Endodermal cell (in vitro differentiated cells): ENCODE measurements at regions not wholly inside any gene's neighbourhood (a gene's known extent, or its start where the extent isn't known, plus 50 kb on each side); places are given as distances from the start of the nearest gene placed in this dataset.

Source experiments
- DNase-seq: peaks from one replicate; pipeline ENCODE4 v3.0.0-alpha.2; 2017
- H3K27ac ChIP-seq: 2 replicates; pipeline ENCODE4 v1.5.1; 2013; ENCODE audit warnings: mild to moderate bottlenecking, low read depth, low read length, moderate library complexity
- H3K27me3 ChIP-seq: 2 replicates; pipeline ENCODE4 v1.6.1; 2013; ENCODE audit warnings: mild to moderate bottlenecking, low read length, moderate library complexity; ENCODE audit not compliant: insufficient read depth, control insufficient read depth, poor library complexity, severe bottlenecking
- H3K36me3 ChIP-seq: 2 replicates; pipeline ENCODE4 v1.7.0; 2013; ENCODE audit warnings: mild to moderate bottlenecking, low read length, moderate library complexity; ENCODE audit not compliant: control insufficient read depth, insufficient read depth
- H3K4me1 ChIP-seq: one replicate; pipeline ENCODE4 v1.7.0; 2013; ENCODE audit warnings: low read length; ENCODE audit not compliant: control insufficient read depth, insufficient read depth
- H3K4me3 ChIP-seq: 2 replicates; pipeline ENCODE4 v1.5.1; 2013; ENCODE audit warnings: mild to moderate bottlenecking, low read length, moderate library complexity
- H3K9ac ChIP-seq: 2 replicates; pipeline ENCODE4 v1.6.1; 2013; ENCODE audit warnings: mild to moderate bottlenecking, low read length, moderate library complexity; ENCODE audit not compliant: poor library complexity, severe bottlenecking; ENCODE audit errors: extremely low read depth
- H3K9me3 ChIP-seq: 2 replicates; pipeline ENCODE4 v1.6.1; 2013; ENCODE audit warnings: mild to moderate bottlenecking, low read length, moderate library complexity; ENCODE audit not compliant: control insufficient read depth
- H3K27ac Mint-ChIP-seq: 2 replicates; pipeline ENCODE4 v1.8.0; 2020; ENCODE audit warnings: mixed read lengths
- H3K27me3 Mint-ChIP-seq: 2 replicates; pipeline ENCODE4 v1.8.0; 2021; ENCODE audit warnings: mild to moderate bottlenecking, mixed read lengths; ENCODE audit not compliant: insufficient read depth
- H3K36me3 Mint-ChIP-seq: 2 replicates; pipeline ENCODE4 v1.8.0; 2020; ENCODE audit warnings: low read depth, mixed read lengths
- H3K4me1 Mint-ChIP-seq: 2 replicates; pipeline ENCODE4 v1.8.0; 2020; ENCODE audit warnings: mixed read lengths
- H3K4me3 Mint-ChIP-seq: 2 replicates; pipeline ENCODE4 v1.8.0; 2020; ENCODE audit warnings: mild to moderate bottlenecking, moderate library complexity, mixed read lengths
- H3K9me3 Mint-ChIP-seq: 2 replicates; pipeline ENCODE4 v1.8.0; 2020; ENCODE audit warnings: mild to moderate bottlenecking, mixed read lengths
- CTCF ChIP-seq: fragments of 200-600 bp; sonication (generic); conservative IDR thresholded peaks from 2 replicates; pipeline ENCODE4 v1.5.0; 2021; ENCODE audit warnings: antibody characterized with exemption, mild to moderate bottlenecking
- WGBS, 2 experiments: methylation state at CpG; one replicate each; pipeline versions ENCODE4 v1.1.5 to v1.1.7; 2013; ENCODE audit warnings: missing lambda C conversion rate in 2 of 2, mixed read lengths in 1 of 2; ENCODE audit not compliant: insufficient coverage in 1 of 2, insufficient read length in 1 of 2; 5-methylcytosine and 5-hydroxymethylcytosine counted together

DNA sequence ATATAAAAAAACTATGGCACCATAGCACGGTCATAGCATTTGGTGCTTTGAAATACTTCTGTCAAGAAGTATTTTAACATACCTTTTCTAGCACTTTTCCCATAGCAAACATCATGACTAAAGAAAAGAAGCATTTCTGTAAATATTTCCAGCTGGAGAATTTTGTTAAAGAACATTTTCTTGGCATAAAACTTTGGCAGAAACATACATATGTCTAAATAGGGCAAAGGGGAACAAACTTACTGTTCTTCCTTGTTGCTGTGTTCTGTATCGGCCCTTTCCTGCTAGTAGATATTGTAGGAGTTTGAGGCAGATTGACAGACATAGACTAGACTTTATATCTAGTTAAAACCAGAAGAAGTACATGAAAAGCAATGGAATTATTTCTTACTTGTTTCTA lies 2368.5 kb downstream of the PCDH7 start:
- WGBS, 2 experiments = 97 to 100% methylated on average over 1 to 2 of the region's 2 CpGs
- Histone ChIP-seq H3K4me3 (no peak overlapping the region), H3K9ac (no peak overlapping the region), H3K9me3 (no peaks in the 10 kb centered on the region), H3K27me3 (no peaks in the 10 kb centered on the region), H3K27ac (no peak overlapping the region), H3K4me1 (no peaks in the 10 kb centered on the region), H3K36me3 (no peaks in the 10 kb centered on the region)
- H3K9me3 Mint-ChIP-seq = no peaks in the 10 kb centered on the region
- no peak overlapping the region for H3K27ac Mint-ChIP-seq
- no peak for TF ChIP-seq CTCF
- DNase-seq = no peak
- no peaks in the 10 kb centered on the region for H3K36me3 Mint-ChIP-seq
- H3K27me3 Mint-ChIP-seq = no peaks in the 10 kb centered on the region
- no peaks in the 10 kb centered on the region for H3K4me1 Mint-ChIP-seq
- no peak overlapping the region for H3K4me3 Mint-ChIP-seq

DNA sequence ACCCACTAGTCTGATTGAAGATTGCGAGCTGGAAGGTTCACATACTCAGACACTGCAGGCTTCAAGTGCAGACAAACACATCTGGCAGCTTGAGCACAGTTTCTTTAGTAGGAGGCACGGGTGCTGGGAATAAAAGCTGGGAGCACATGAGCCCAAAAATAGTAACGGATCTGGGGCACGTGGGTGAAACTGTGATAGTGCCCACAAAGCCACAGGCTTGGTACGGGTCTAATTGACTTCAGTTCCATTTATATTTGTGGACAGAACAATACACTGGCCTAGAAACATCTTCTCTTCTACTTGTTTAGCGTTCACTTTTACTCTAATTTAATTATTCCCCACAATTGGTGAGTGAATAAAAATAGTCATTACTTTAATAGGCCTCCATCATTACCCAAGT lies 2370.7 kb downstream of the PCDH7 start:
- H3K9ac ChIP-seq = no peak overlapping the region
- no peaks in the 10 kb centered on the region for H3K9me3 ChIP-seq
- Mint-ChIP-seq H3K4me1 (no peaks in the 10 kb centered on the region), H3K27ac (no peak overlapping the region), H3K36me3 (no peaks in the 10 kb centered on the region), H3K27me3 (no peaks in the 10 kb centered on the region), H3K9me3 (no peaks in the 10 kb centered on the region), H3K4me3 (no peak overlapping the region)
- H3K4me1 ChIP-seq = no peaks in the 10 kb centered on the region
- H3K27me3 ChIP-seq = no peaks in the 10 kb centered on the region
- no peak overlapping the region for H3K4me3 ChIP-seq
- no peaks in the 10 kb centered on the region for H3K36me3 ChIP-seq
- DNase-seq = no peak
- no peak for TF ChIP-seq CTCF
- 88 to 98% methylated on average over 5 of the region's 6 CpGs for WGBS, 2 experiments
- H3K27ac ChIP-seq = no peak overlapping the region

- H3K9me3 ChIP-seq = no peaks in the 10 kb centered on the region
- no peak for TF ChIP-seq CTCF
- no peak overlapping the region for H3K27ac Mint-ChIP-seq
- no peak overlapping the region for H3K4me3 ChIP-seq
- H3K27me3 Mint-ChIP-seq = no peaks in the 10 kb centered on the region
- H3K4me3 Mint-ChIP-seq = no peak overlapping the region
- DNase-seq = no peak
- no peaks in the 10 kb centered on the region for H3K9me3 Mint-ChIP-seq
- WGBS, 2 experiments = 89 to 100% methylated on average over 1 to 3 of the region's 3 CpGs
- no peak overlapping the region for H3K9ac ChIP-seq
- no peaks in the 10 kb centered on the region for H3K36me3 Mint-ChIP-seq
- no peaks in the 10 kb centered on the region for H3K4me1 Mint-ChIP-seq
- H3K36me3 ChIP-seq = no peaks in the 10 kb centered on the region
- no peaks in the 10 kb centered on the region for H3K27me3 ChIP-seq
- H3K4me1 ChIP-seq = no peaks in the 10 kb centered on the region
- H3K27ac ChIP-seq = no peak overlapping the region
These were observed 2371.8 kb downstream of the PCDH7 start for GRCh38 chr4:33091961-33092360.
